GM04504 (cell line): ENCODE measurements at regions not wholly inside any gene's neighbourhood (a gene's known extent, or its start where the extent isn't known, plus 50 kb on each side); places are given as distances from the start of the nearest gene placed in this dataset.
"Not testable (repeated sequence)": the region's sequence is repeated elsewhere in the genome, so short reads cannot be mapped to it uniquely, and the experiment has no call there.

Experiments used
- DNase-seq: peaks from one replicate; pipeline ENCODE4 v3.0.0-alpha.2; 2012; ENCODE audit warnings: low read depth

GRCh38 chr11:67768001-67768730 is 93.7 kb upstream of the ALDH3B2 start:
- DNase-seq = not testable (repeated sequence)

- not testable (repeated sequence) for DNase-seq
These were observed 86.8 kb upstream of the ALDH3B2 start for GRCh38 chr11:67761211-67761610.

- DNase-seq = not testable (repeated sequence)
These were observed 84.9 kb upstream of the ALDH3B2 start for GRCh38 chr11:67759321-67759720.

GRCh38 chr11:67758467-67758866 is 84.0 kb upstream of the ALDH3B2 start:
- not testable (repeated sequence) for DNase-seq

- DNase-seq = not testable (repeated sequence)
These were observed 83.6 kb upstream of the ALDH3B2 start for GRCh38 chr11:67758009-67758408.

- not testable (repeated sequence) for DNase-seq
These were observed 79.4 kb upstream of the ALDH3B2 start for GRCh38 chr11:67753820-67754219.

- no peak for DNase-seq
These were observed 70.8 kb upstream of the ALDH3B2 start for GRCh38 chr11:67745181-67745726.

GRCh38 chr11:67744231-67744630 is 69.8 kb upstream of the ALDH3B2 start:
- DNase-seq = not testable (repeated sequence)

- DNase-seq = not testable (repeated sequence)
These were observed 63.8 kb upstream of the ALDH3B2 start for GRCh38 chr11:67738231-67738630.

- not testable (repeated sequence) for DNase-seq
These were observed 63.2 kb upstream of the ALDH3B2 start for GRCh38 chr11:67737562-67738080.

- DNase-seq = no peak
These were observed 57.8 kb upstream of the ALDH3B2 start for GRCh38 chr11:67732045-67732787.

- no peak for DNase-seq
These were observed 57.2 kb upstream of the ALDH3B2 start for GRCh38 chr11:67731583-67731982.

- DNase-seq = not testable (repeated sequence)
These were observed 53.7 kb upstream of the ALDH3B2 start for GRCh38 chr11:67728163-67728571.

- not testable (repeated sequence) for DNase-seq
These were observed 52.9 kb upstream of the ALDH3B2 start for GRCh38 chr11:67727066-67728040.
